Fibroblast of skin of right quadriceps (primary cell): ENCODE measurements at regions not wholly inside any gene's neighbourhood (a gene's known extent, or its start where the extent isn't known, plus 50 kb on each side); places are given as distances from the start of the nearest gene placed in this dataset.
"Not testable (repeated sequence)": the region's sequence is repeated elsewhere in the genome, so short reads cannot be mapped to it uniquely, and the experiment has no call there.

Experiments used
- DNase-seq: peaks from one replicate; pipeline ENCODE4 v3.0.0-alpha.2; 2013

DNA sequence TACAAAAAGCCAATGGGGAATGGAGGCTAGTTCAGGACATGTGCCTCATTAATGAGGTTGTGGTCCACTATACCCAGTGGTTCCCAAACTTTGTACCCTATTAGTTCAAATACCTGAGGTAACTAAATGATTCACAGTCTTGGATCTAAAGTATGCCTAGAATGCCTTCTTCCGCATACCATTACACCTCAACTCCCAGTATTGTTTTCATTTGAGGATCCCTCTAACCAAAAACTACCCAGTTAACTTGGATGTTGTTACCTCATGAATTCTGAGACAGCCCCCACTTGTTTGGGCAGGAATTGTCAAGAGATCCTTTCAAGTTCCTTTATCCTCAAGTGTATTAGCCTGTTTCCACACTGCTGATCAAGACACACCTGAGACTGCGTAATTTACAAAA is 439.2 kb downstream of the PCDH10 start:
- peak; percentile 4 for DNase-seq

DNA sequence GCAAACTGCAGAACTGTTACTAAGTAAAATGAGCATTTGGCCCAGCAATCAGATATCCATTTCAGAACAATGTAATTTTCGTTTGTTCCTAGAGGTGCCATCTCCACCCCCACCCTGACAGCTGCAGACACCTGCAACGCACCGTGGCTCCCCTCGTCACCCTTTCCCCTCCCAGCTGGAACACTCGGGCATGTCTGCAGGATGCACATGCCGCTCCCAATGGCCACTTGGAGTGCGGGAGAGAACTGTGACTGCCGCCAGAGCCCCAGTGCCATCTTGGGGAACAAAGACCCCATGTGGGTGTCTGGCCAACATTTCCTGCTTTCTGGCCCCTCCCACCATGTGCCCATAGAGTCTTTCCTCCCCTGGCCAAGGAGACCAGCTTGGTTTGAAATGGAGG is 436.2 kb downstream of the PCDH10 start:
- DNase-seq: no peak

DNA sequence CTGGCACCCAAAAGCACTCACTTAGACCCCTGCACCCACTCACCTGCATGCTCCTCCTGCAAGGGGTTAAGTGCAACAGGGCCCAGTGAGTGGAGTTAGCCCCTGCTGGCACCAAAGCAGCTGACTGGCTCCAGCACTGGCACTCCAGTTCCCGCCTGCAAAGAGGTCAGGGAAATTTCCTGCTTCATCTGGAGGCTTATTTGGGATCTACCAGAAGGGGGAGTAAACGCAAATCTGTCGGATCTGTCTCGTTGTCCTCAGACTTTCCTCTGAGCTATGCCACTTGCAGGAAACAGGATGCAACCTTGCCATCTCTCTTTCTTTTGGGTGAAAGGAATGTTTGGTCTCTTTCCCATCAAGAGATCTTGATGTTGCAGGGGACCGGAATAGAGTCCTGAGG is 435.6 kb downstream of the PCDH10 start:
- no peak for DNase-seq

DNA sequence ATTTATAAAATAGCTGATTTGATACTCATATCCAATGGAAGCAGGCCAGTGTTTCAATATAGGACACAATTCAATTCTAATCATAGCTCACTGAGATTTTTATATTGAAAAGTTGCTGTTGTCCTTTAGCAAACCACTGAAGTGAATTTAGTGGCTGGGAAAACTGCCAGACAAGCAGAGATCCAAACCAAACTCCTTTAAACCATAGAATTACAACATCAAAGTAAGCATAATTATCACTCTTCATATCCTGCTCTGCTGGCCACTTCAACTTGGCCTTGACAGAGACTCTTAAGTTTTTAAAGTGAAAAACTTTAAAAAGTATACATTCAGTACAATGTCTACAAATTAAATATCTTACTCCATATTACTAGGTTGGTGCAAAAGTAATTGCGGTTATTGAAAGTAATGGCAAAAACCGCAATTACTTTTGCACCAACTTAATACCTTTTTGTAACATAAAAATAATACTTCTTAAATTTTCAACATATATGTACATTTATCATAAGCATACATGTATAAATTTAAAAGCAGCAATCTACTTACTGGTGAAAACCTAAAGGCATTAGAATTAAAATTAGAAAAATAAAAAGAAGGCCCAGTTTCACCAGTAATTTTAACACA is 433.0 kb downstream of the PCDH10 start:
- peak; percentile 12 for DNase-seq

DNA sequence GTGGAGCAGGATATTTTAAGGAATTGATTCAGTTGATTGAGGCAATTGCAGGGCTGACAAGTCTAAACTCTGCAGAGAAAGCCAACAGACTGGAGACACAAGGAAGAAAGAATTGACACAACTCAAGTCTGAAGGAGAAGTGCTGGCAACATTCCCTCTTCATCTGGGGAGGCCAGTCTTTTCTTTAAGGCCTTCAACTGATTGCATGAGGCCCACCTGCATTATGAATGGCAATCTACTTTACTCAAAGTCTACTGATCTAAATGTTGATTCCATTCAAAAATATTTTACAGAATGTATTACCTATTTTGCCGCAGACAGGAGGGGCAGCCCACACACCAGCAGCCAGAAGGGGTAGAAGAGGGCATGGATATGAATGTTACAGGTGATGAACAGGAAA is 425.2 kb downstream of the PCDH10 start:
- DNase-seq: no peak

DNA sequence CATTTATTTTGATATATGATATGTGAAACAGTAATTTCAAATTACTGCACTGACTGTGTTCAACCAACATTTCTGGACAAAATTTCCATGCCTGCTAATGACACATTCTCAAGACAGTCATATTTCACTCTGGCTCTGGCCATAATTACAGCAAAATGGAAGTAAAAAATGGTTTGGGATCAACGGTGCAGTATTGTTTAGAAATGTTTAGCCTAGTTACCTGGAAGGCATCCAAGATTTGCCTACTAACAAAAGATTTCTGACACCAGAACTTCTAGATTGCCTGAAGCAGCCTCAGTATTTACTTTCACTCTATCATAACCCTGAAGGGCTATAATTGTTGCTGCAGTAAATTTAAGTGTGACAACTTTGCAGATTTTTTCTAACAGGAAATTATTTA is 416.3 kb downstream of the PCDH10 start:
- peak; percentile 83 for DNase-seq

DNA sequence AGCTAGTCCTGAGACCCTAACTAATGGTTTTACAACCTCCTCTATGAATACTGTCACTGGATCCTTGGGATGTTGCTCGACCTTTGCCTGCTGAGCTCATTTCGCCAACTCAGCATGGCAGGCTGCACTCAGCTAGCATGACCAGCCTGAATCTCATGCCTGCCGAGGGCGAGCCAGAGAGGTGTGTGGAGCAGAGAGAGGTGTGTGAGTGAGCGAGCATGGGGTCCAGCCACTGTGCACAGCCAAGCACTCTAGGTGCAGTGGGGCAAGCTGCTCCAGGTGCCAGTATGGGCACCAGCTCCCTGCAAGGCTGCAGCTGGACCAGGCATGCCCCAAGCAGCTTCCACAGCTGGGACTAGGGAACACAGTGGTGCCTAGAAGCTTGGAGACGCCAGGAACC is 410.9 kb downstream of the PCDH10 start:
- DNase-seq: no peak

DNA sequence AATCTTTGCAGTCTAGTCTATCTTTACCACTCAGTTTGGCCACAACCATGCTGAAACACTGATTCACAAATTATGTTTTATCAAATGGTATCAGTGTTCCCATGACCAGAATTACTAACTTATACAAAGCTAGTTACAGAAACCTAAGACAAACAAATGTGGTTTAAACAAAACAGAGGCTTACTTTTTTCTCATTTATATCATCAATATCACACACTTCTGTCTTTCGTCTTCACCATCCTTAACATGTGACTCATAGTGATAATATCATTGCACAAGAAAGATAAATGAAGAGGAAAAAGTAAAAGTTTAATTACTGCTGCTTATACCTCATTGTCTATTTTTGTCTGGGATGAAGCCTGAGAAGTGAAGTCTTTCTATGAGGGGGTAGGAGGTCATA is 406.6 kb downstream of the PCDH10 start:
- DNase-seq: peak; percentile 23

DNA sequence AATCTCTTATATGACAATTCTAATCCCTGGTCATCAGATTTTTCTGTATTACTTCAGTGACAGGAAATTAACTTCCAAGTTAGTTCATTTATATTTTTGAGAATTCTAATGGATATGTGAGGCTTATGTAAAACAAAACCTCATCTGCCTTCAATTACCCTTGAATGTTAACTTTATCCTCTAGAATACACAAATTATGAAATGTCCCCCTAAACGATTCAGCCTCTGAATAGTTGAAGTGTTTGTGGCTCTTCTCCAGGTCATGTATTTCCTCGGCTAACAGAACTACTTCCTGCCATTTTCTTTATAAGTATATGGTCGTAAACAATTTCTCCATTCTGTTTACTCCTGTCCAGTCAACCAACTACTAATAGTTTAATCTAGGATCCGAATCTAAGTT is 401.3 kb downstream of the PCDH10 start:
- DNase-seq: peak; percentile 15

DNA sequence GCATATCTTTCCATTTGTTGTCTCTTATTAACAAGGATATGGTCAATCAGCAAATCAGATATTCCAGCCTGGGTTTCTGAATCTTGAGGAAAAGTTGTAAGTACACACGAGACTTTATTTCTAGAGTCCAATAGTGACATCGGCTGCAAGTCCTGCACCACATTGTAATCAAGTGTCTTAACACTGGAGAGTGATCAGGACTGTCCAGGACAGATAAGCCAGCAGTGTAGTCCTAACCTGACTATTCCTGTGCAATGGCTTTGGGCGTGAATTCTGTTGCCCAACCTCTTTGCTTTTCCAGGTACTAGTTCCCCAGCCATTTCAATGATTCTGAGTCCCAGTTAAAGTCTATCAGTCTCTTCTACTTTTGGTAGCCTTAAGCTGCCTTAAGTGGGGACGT is 395.0 kb downstream of the PCDH10 start:
- no peak for DNase-seq

DNA sequence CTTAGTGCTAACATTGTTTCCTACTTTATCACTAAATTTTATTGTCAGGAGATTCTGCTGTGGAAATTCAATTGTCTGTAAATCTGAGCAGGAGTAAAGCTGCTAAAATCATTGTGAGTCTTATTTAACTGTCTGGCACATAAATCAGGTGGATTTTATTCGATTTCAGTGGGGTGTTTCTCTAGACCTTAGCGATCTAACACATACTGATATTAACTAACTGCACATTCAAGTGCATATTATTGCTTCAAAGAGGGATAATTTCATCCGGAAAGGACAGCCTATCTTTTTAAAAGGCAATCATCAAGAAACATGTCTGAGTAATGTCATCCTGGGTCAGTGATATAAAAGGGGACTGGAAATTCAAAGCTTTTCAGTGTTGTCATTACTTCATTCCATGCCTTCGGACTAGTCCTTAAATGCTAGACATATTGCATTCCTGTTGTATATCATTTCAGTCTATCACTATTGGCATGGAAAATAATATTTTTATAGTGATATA is 388.7 kb downstream of the PCDH10 start:
- DNase-seq: no peak

DNA sequence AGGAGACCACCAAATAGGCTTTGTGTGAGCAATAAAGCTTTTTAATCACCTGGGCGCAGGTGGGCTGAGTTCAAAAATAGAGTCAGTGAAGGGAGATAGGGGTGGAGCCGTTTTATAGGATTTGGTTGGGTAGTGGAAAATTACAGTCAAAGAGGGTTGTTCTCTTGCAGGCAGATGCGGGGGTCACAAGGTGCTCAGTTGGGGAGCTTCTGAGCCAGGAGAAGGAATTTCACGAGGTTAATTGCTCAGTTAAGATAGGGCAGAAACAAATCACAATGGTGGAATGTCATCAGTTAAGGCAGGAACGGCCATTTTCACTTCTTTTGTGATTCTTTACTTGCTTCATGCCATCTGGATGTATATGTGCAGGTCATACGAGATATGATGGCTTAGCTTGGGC is 385.1 kb downstream of the PCDH10 start:
- not testable (repeated sequence) for DNase-seq

DNA sequence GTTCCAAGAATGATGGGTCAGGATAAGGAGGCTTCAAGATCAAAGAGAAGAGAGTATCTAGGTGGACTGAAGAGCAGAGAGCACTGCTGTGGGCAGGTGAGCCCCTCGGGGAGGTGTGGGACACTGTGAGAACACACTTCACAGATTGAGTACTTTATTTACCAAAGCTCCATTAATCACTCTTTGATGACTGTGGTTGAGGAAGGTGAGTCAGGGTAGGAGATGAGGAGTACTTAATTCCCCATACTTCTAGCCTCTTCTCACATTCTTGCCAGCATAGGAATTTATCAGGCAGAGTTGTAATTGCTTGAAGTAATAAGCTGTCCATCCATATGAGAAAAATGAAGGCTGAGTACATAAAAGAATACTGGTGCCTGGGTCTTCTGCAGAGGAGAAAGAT is 375.3 kb downstream of the PCDH10 start:
- no peak for DNase-seq

DNA sequence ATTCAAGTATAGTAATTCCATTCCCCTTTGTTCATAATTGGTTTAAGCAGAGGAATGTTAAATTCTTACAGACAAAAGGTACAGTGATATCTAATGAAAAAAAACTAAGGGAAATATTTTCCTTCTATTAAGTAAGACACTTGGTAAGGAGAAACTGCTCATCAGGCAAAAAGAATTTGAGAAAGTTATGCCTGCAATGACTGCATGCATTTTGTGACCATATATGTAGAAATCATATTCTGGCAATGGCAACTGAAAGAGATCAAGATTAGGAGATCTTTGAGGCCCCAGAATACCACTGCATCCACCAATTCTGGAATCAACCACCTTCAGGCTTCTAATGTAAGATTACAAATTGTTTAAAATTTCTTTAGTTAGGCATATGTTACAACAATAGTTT is 364.8 kb downstream of the PCDH10 start:
- DNase-seq: peak; percentile 73

DNA sequence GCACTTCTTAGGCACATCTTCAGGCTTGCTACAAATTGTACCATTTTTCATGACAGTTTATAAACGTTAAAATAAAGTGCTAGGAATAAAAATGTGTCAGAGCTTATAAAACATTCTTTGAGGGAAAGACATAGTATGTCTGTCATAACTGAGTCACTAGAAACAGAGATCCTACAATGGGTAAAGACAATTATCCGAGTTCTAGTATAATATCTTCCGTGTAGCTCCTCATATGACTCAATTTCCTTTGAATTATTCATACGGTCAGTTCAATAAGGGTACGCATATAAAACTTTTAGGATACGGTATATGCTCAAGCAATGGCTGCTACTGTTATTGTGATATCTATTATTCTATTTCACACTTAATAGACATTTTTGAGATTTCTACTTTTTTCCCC is 349.1 kb downstream of the PCDH10 start:
- peak; percentile 35 for DNase-seq

DNA sequence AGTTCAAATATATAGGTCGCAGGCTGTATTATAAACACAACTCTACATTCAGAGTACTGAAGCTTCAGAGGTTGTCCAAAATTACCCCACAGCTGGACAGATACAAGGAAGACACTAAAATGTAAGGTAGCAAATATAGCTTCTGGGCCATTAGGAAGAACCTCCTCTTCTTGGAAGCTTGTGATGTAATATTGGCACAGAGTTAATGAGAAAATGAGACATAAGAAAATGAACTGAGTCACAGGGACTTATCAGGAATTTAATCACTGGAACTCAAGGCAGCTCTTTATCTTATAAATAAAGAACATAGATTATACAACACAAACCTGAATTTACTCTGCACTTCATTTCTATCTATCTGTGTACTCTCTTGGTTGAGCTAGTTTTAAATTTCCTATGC is 344.7 kb downstream of the PCDH10 start:
- peak; percentile 11 for DNase-seq

DNA sequence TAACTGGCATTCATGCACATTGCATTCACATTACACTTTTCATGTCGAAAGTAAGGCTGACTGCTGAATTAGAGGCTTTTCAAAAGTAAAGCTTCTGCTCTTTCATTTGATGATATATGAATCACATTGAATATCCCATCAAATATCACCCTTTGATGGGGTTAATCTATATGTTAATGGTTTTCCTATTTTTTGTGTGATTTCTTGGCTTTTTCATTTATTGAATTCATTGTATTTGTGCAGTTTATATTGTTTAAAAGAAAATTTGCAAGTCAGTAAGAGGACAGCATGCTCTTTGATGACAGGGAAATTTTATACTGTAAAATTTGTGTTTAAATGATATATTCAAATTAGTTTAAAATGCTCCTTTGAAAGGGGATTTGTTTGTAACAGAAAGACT is 344.1 kb downstream of the PCDH10 start:
- DNase-seq: no peak

DNA sequence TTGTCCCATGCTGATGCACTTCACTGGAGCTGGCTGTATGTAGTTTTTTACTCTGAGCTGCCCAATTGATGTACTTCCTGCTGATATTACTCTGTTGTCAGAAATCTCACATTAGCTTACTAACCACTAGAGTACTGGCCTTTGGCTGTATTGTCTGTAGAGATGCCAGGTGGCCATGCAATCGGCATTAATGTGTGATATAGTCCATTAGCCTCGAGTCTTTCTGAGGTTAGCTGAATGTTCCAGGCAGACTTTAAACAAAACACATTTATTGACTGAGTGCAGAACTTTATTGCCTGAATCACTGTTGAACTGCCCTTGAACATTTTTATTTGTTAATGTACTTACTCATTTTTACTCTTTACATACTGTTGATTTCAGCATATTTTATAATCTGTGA is 335.2 kb downstream of the PCDH10 start:
- no peak for DNase-seq

DNA sequence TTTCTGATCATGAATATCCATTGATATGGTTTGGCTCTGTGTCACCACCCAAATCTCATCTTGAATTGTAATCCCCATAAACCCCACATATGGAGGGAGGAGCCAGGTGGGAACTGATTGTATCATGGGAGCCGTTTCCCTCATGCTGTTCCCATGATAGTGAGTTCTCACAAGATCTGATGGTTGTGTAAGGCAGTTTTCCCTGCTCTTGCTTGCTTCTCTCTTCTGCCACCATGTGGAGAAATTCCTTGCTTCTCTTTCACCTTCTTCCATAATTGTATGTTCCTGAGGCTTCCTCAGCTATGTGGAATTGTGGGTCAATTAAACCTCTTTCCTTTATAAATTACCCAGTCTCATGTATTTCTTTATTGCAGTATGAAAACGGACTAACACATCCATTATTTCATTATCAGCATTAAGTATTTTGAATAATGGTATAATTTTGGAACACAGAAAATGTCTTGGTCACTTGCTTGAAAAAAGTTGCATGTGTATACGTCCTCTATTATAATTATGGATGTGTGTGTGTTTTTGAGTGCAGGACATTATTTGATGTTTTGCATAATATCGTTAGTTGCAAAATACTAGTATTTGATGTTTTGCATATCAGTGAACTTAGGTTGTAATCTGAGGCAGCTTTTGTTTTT is 334.6 kb downstream of the PCDH10 start:
- peak; percentile 42 for DNase-seq

DNA sequence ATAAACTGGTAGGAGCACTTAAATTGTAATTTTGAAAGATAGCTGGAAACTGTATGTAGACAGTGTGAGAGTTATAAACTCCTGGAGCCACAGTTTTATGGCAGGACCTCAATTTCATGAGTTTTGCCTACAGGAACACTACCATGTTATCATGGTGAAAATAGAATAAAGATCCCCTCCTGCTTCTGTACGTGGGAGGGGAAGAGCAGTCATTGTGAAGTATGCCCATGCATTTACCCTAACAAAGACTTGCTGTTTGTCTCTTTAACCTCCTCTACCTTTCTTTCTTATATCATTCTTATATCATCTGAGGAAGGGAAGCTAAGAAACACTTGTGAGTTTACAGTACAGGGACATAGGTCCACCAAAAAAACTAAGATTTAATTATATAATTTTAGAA is 327.0 kb downstream of the PCDH10 start:
- no peak for DNase-seq

DNA sequence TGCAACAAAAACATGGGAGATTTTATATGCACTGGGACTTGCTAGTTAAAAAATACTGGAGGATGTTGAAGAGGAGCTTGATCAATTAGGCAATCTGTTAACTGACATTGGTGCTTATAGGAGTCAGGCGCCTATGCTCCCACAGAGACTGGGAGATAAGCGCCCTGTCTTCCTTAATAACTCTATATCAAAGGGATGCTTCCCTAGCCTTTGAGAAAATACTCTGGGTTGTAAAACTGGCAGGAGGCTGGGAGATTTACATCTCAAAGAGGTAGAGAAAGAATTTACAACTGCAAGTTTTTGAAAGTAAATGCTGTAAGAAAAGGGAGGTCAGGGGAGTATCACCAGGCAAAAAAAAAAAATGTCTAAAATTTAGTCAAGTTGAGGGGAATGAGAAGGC is 325.4 kb downstream of the PCDH10 start:
- DNase-seq: no peak

DNA sequence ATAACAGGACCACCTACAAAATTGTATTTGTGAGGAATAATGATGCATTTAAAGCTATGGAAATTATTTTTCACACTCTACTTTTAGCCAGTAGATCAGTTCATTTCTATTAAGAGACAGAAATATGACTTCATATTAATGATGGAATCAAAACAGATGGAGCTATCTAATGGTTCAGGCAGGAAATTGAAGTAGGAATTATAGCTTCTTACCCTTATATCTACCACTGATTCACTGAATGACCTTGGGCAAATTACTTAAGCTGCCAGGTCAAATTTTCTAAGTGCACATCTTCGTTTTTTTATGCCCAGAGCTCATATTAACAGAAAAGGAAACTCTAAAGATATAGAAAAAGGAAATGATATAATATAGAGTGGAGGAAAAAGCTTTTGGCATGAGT is 323.1 kb downstream of the PCDH10 start:
- no peak for DNase-seq

DNA sequence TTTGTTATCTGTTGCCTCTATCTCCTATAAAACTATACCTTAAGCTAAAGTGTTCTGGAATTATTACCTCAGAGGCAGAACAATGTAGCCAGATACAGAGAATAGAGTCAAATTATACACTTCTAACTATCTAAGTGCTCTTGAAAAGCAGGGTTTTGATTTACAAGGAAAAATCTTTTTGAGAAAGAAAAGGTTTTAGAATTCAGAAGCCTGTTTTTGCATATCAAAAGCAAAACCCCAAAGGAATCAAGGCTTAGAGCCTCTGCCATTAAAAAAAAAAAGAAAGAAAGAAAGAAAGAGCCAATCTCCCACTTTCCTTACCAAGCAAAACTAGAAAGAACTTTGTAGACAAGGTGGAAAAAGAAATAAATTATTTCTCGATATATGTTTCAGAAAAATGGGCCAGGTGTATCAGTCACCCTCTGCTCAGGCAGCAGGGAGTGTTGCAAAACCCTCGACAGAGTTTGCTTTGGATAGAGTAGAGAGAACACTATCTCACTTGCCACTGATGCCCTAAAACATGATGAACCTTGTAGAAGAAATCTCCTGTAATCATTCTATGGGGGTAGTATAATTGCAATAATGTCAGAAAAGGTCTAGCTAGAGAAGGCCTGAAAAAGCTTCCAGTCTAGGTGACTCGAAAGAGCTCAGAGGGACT is 318.3 kb downstream of the PCDH10 start:
- DNase-seq: no peak

DNA sequence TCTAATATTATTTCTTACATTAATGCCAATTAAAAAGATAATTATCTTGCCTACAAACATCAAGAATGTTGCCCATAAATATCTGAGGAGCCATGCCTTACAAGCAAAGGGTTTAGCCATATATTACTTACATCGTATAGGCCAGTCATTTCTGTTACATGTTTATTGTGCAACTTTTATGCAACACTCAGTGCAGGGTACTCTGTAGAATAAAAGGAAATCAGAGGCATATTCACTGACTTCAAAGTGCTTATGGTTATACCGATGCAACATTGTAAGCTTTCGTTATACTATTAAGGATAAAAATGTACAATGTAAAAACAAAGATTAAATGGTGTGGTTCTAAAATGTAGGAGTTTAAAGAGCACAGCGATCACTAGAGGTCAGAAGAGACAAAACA is 315.9 kb downstream of the PCDH10 start:
- no peak for DNase-seq

DNA sequence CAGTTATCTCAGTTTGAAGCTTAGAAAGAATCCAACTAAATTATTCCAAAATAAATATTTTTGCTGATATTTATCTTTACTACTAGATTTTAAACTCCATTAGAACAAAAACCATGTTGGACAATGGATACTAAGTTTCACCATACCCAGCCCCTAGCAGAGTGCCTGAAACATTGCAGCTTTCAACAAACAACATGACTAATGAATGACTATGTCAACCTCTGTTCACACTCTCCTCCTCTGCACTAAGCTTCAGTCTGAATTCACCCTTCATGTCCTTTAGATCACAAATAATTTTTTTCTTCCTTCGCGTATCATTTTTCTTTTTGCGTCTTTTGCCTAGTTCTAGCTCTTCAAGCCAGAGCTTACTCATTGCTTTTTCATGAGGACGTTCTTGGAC is 315.2 kb downstream of the PCDH10 start:
- DNase-seq: peak; percentile 4
